ENCODE measurements at regions not wholly inside any gene's neighbourhood (a gene's known extent, or its start where the extent isn't known, plus 50 kb on each side); places are given as distances from the start of the nearest gene placed in this dataset.

DNA sequence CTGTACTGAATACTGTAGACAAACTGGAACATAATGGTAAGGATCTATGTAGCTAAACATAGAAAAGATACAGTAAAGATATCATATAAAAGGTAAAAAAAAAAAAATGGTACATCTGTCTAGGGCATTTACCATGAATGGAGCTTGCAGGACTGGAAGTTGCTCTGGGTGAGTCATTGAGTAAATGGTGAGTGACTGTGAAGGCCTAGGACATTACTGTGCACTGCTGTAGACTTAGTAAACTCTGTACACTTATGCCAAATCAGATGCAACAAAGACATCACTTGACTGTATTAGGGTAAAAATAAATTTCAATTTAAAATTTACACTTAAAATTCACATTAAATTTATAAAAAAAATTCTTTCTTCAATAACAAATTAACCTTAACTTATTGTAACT lies 281.3 kb upstream of the LMCD1 start:
- H3K27ac ChIP-seq (ENCODE audit: insufficient read depth in 1 of 2, low read depth in 1 of 2, low read length in 2 of 2, poor library complexity in 1 of 2, severe bottlenecking in 2 of 2): no peak overlapping the region
- no peaks in the 10 kb centered on the region for H3K36me3 ChIP-seq (ENCODE audit: control insufficient read depth in 4 of 4, insufficient read depth in 4 of 4, low read length in 3 of 4)
- no peak overlapping the region for H3K4me3 ChIP-seq (ENCODE audit: control insufficient read depth in 1 of 7, extremely low read depth in 1 of 7, insufficient read depth in 4 of 7, low read depth in 2 of 7, low read length in 6 of 7)
- H3K27me3 ChIP-seq (replicated peaks in 2 of 5; ENCODE audit: control insufficient read depth in 4 of 5, insufficient read depth in 5 of 5, low read length in 4 of 5): no peaks in the 10 kb centered on the region
- POLR2A ChIA-PET: no interaction called here
- CTCF ChIA-PET: interaction anchor here (0.6 kb wide), 1 partner anchor 1824 kb away, joined by 3 read pairs; no protein-coding TSS in a partner anchor
- H3K4me1 ChIP-seq (ENCODE audit: control extremely low read depth in 1 of 4, control insufficient read depth in 4 of 4, insufficient read depth in 4 of 4, low read length in 3 of 4): no peaks in the 10 kb centered on the region
- no peak for DNase-seq
- H3K9me3 ChIP-seq (ENCODE audit: control extremely low read depth in 1 of 5, control insufficient read depth in 4 of 5, insufficient read depth in 2 of 5, low read depth in 1 of 5, low read length in 4 of 5): no peaks in the 10 kb centered on the region

- ChIA-PET POLR2A (no interaction called here), CTCF (no interaction called here)
- Histone ChIP-seq H3K4me1 (ENCODE audit: control extremely low read depth in 1 of 4, control insufficient read depth in 4 of 4, insufficient read depth in 4 of 4, low read length in 3 of 4) (no peaks in the 10 kb centered on the region), H3K9me3 (ENCODE audit: control extremely low read depth in 1 of 5, control insufficient read depth in 4 of 5, insufficient read depth in 2 of 5, low read depth in 1 of 5, low read length in 4 of 5) (no peaks in the 10 kb centered on the region), H3K4me3 (ENCODE audit: control insufficient read depth in 1 of 7, extremely low read depth in 1 of 7, insufficient read depth in 4 of 7, low read depth in 2 of 7, low read length in 6 of 7) (no peak overlapping the region), H3K27me3 (replicated peaks in 2 of 5; ENCODE audit: control insufficient read depth in 4 of 5, insufficient read depth in 5 of 5, low read length in 4 of 5) (no peaks in the 10 kb centered on the region), H3K27ac (ENCODE audit: insufficient read depth in 1 of 2, low read depth in 1 of 2, low read length in 2 of 2, poor library complexity in 1 of 2, severe bottlenecking in 2 of 2) (no peak overlapping the region), H3K36me3 (ENCODE audit: control insufficient read depth in 4 of 4, insufficient read depth in 4 of 4, low read length in 3 of 4) (no peaks in the 10 kb centered on the region)
- DNase-seq: no peak
- 83% methylated on average over 4 of the region's 4 CpGs for WGBS (ENCODE audit: insufficient coverage)
These were observed 277.9 kb upstream of the LMCD1 start for GRCh38 chr3:8223766-8224165.

- 100% methylated on average over 4 of the region's 6 CpGs for WGBS (ENCODE audit: insufficient coverage)
- DNase-seq: no peak
- H3K9me3 ChIP-seq (ENCODE audit: control extremely low read depth in 1 of 5, control insufficient read depth in 4 of 5, insufficient read depth in 2 of 5, low read depth in 1 of 5, low read length in 4 of 5): no peaks in the 10 kb centered on the region
- ChIA-PET CTCF (no interaction called here), POLR2A (no interaction called here)
- H3K4me1 ChIP-seq (ENCODE audit: control extremely low read depth in 1 of 4, control insufficient read depth in 4 of 4, insufficient read depth in 4 of 4, low read length in 3 of 4): no peaks in the 10 kb centered on the region
- H3K4me3 ChIP-seq (ENCODE audit: control insufficient read depth in 1 of 7, extremely low read depth in 1 of 7, insufficient read depth in 4 of 7, low read depth in 2 of 7, low read length in 6 of 7): no peak overlapping the region
- no peaks in the 10 kb centered on the region for H3K27me3 ChIP-seq (replicated peaks in 2 of 5; ENCODE audit: control insufficient read depth in 4 of 5, insufficient read depth in 5 of 5, low read length in 4 of 5)
- H3K27ac ChIP-seq (ENCODE audit: insufficient read depth in 1 of 2, low read depth in 1 of 2, low read length in 2 of 2, poor library complexity in 1 of 2, severe bottlenecking in 2 of 2): no peak overlapping the region
- no peaks in the 10 kb centered on the region for H3K36me3 ChIP-seq (ENCODE audit: control insufficient read depth in 4 of 4, insufficient read depth in 4 of 4, low read length in 3 of 4)
These were observed 276.7 kb upstream of the LMCD1 start for GRCh38 chr3:8224941-8225340.

DNA sequence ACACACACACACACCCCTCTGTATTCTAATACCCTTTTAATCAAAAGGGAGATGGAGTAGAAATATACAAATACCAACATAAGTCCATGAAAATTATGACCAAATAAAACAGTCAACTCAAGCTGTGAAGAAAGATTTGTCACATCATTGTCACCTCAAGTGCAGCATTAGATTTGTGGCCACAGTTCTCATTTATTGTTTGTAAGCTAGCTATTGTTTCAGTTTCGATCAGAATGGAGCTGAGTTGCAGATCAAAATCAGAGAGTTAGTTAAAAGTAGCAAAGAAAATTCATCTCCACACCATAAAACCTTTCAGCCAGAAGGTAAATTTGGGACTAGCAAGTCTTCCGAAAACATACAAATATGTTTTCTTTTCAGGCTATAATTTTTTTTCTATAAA lies 267.7 kb upstream of the LMCD1 start:
- H3K9me3 ChIP-seq (ENCODE audit: control extremely low read depth in 1 of 5, control insufficient read depth in 4 of 5, insufficient read depth in 2 of 5, low read depth in 1 of 5, low read length in 4 of 5): no peaks in the 10 kb centered on the region
- POLR2A ChIA-PET: no interaction called here
- no peaks in the 10 kb centered on the region for H3K4me1 ChIP-seq (ENCODE audit: control extremely low read depth in 1 of 4, control insufficient read depth in 4 of 4, insufficient read depth in 4 of 4, low read length in 3 of 4)
- no peaks in the 10 kb centered on the region for H3K27me3 ChIP-seq (replicated peaks in 2 of 5; ENCODE audit: control insufficient read depth in 4 of 5, insufficient read depth in 5 of 5, low read length in 4 of 5)
- no peak for DNase-seq
- CTCF ChIA-PET: no interaction called here
- H3K4me3 ChIP-seq (ENCODE audit: control insufficient read depth in 1 of 7, extremely low read depth in 1 of 7, insufficient read depth in 4 of 7, low read depth in 2 of 7, low read length in 6 of 7): no peak overlapping the region
- WGBS (ENCODE audit: insufficient coverage): no CpG with 5 or more reads among the region's 2 CpGs
- H3K36me3 ChIP-seq (ENCODE audit: control insufficient read depth in 4 of 4, insufficient read depth in 4 of 4, low read length in 3 of 4): no peaks in the 10 kb centered on the region
- no peak overlapping the region for H3K27ac ChIP-seq (ENCODE audit: insufficient read depth in 1 of 2, low read depth in 1 of 2, low read length in 2 of 2, poor library complexity in 1 of 2, severe bottlenecking in 2 of 2)

GRCh38 chr3:8236264-8236663 lies 265.4 kb upstream of the LMCD1 start:
- Histone ChIP-seq H3K9me3 (ENCODE audit: control extremely low read depth in 1 of 5, control insufficient read depth in 4 of 5, insufficient read depth in 2 of 5, low read depth in 1 of 5, low read length in 4 of 5) (no peaks in the 10 kb centered on the region), H3K27me3 (replicated peaks in 2 of 5; ENCODE audit: control insufficient read depth in 4 of 5, insufficient read depth in 5 of 5, low read length in 4 of 5) (no peaks in the 10 kb centered on the region), H3K36me3 (ENCODE audit: control insufficient read depth in 4 of 4, insufficient read depth in 4 of 4, low read length in 3 of 4) (no peaks in the 10 kb centered on the region), H3K4me1 (ENCODE audit: control extremely low read depth in 1 of 4, control insufficient read depth in 4 of 4, insufficient read depth in 4 of 4, low read length in 3 of 4) (no peaks in the 10 kb centered on the region), H3K27ac (ENCODE audit: insufficient read depth in 1 of 2, low read depth in 1 of 2, low read length in 2 of 2, poor library complexity in 1 of 2, severe bottlenecking in 2 of 2) (no peak overlapping the region), H3K4me3 (ENCODE audit: control insufficient read depth in 1 of 7, extremely low read depth in 1 of 7, insufficient read depth in 4 of 7, low read depth in 2 of 7, low read length in 6 of 7) (no peak overlapping the region)
- no peak for DNase-seq
- POLR2A ChIA-PET: no interaction called here
- CTCF ChIA-PET: no interaction called here
- no CpG with 5 or more reads among the region's 3 CpGs for WGBS (ENCODE audit: insufficient coverage)

DNA sequence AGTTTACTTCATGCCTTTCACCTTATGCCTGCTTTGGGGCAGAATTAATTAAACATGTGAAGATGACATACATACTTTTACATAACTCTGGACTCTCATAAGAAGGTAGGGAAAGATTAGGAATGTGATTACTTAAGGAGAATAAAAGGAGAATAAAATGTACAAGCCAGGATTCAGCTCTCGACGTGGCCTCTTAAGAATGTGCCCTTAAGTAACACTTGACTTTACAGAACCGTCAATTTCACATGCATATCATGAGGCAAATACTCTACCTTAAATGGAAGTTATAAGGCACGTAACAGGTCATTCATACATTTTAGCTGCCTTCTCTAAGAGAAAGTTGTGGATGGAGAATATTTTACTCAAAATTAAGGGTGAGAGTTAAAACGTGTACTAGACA lies 263.7 kb upstream of the LMCD1 start:
- H3K27ac ChIP-seq (ENCODE audit: insufficient read depth in 1 of 2, low read depth in 1 of 2, low read length in 2 of 2, poor library complexity in 1 of 2, severe bottlenecking in 2 of 2): no peak overlapping the region
- H3K27me3 ChIP-seq (replicated peaks in 2 of 5; ENCODE audit: control insufficient read depth in 4 of 5, insufficient read depth in 5 of 5, low read length in 4 of 5): no peaks in the 10 kb centered on the region
- no peak overlapping the region for H3K4me3 ChIP-seq (ENCODE audit: control insufficient read depth in 1 of 7, extremely low read depth in 1 of 7, insufficient read depth in 4 of 7, low read depth in 2 of 7, low read length in 6 of 7)
- H3K9me3 ChIP-seq (ENCODE audit: control extremely low read depth in 1 of 5, control insufficient read depth in 4 of 5, insufficient read depth in 2 of 5, low read depth in 1 of 5, low read length in 4 of 5): peaks cover 0 to 4% (median 0%) of the 10 kb centered on the region in 5 experiments
- CTCF ChIA-PET: interaction anchor here (1.0 to 2.4 kb wide), 3 partner anchors 20 to 222 kb away, joined by 3 to 8 read pairs (median 4); no protein-coding TSS in a partner anchor
- WGBS (ENCODE audit: insufficient coverage): 100% methylated on average over 3 of the region's 5 CpGs
- H3K4me1 ChIP-seq (ENCODE audit: control extremely low read depth in 1 of 4, control insufficient read depth in 4 of 4, insufficient read depth in 4 of 4, low read length in 3 of 4): no peaks in the 10 kb centered on the region
- no peak for DNase-seq
- POLR2A ChIA-PET: no interaction called here
- H3K36me3 ChIP-seq (ENCODE audit: control insufficient read depth in 4 of 4, insufficient read depth in 4 of 4, low read length in 3 of 4): no peaks in the 10 kb centered on the region

GRCh38 chr3:8238432-8238831 lies 263.2 kb upstream of the LMCD1 start:
- Histone ChIP-seq H3K9me3 (ENCODE audit: control extremely low read depth in 1 of 5, control insufficient read depth in 4 of 5, insufficient read depth in 2 of 5, low read depth in 1 of 5, low read length in 4 of 5) (peaks cover 0 to 7% (median 0%) of the 10 kb centered on the region in 5 experiments), H3K27ac (ENCODE audit: insufficient read depth in 1 of 2, low read depth in 1 of 2, low read length in 2 of 2, poor library complexity in 1 of 2, severe bottlenecking in 2 of 2) (no peak overlapping the region), H3K4me1 (ENCODE audit: control extremely low read depth in 1 of 4, control insufficient read depth in 4 of 4, insufficient read depth in 4 of 4, low read length in 3 of 4) (no peaks in the 10 kb centered on the region), H3K27me3 (replicated peaks in 2 of 5; ENCODE audit: control insufficient read depth in 4 of 5, insufficient read depth in 5 of 5, low read length in 4 of 5) (no peaks in the 10 kb centered on the region), H3K36me3 (ENCODE audit: control insufficient read depth in 4 of 4, insufficient read depth in 4 of 4, low read length in 3 of 4) (no peaks in the 10 kb centered on the region), H3K4me3 (ENCODE audit: control insufficient read depth in 1 of 7, extremely low read depth in 1 of 7, insufficient read depth in 4 of 7, low read depth in 2 of 7, low read length in 6 of 7) (no peak overlapping the region)
- POLR2A ChIA-PET: no interaction called here
- no CpG with 5 or more reads among the region's 1 CpG for WGBS (ENCODE audit: insufficient coverage)
- no peak for DNase-seq
- CTCF ChIA-PET: interaction anchor here (1.4 to 2.4 kb wide), 3 partner anchors 63 to 221 kb away, joined by 3 to 8 read pairs (median 4); no protein-coding TSS in a partner anchor
